BLaER1 treated with 17β-estradiol and CSF1 and Interleukin-3, amounts not matched to agents 10 nM and 100 nM (cell line): ENCODE measurements at regions not wholly inside any gene's neighbourhood (a gene's known extent, or its start where the extent isn't known, plus 50 kb on each side); places are given as distances from the start of the nearest gene placed in this dataset.

ENCODE experiments used
- H3K27ac ChIP-seq, 11 experiments: shearing (Covaris generic); formaldehyde crosslinking; 2 replicates each; pipeline ENCODE4 v1.8.1; 2022
- H3K27me3 ChIP-seq, 11 experiments: shearing (Covaris generic); formaldehyde crosslinking; 2 replicates each; pipeline ENCODE4 v1.8.1; 2022
- H3K36me3 ChIP-seq, 11 experiments: shearing (Covaris generic); formaldehyde crosslinking; 2 replicates each; pipeline ENCODE4 v1.8.1; 2022
- H3K4me1 ChIP-seq, 10 experiments: shearing (Covaris generic); formaldehyde crosslinking; 2 replicates each; pipeline ENCODE4 v1.8.1; 2022
- H3K4me2 ChIP-seq, 11 experiments: shearing (Covaris generic); formaldehyde crosslinking; 2 replicates each; pipeline ENCODE4 v1.8.1; 2022
- H3K4me3 ChIP-seq, 10 experiments: shearing (Covaris generic); formaldehyde crosslinking; 2 replicates each; pipeline ENCODE4 v1.8.1; 2022
- H3K9ac ChIP-seq, 11 experiments: shearing (Covaris generic); formaldehyde crosslinking; 2 replicates each; pipeline ENCODE4 v1.8.1; 2022
- H3K9me3 ChIP-seq, 11 experiments: shearing (Covaris generic); formaldehyde crosslinking; replicated peaks in 1 of 11; 2 replicates each; pipeline ENCODE4 v1.8.1; 2022
- H4K20me1 ChIP-seq, 11 experiments: shearing (Covaris generic); formaldehyde crosslinking; 2 replicates each; pipeline ENCODE4 v1.8.1; 2022
- Cebpa-rat ChIP-seq, 11 experiments: shearing (Covaris generic); IDR thresholded peaks; 2 replicates each; pipeline ENCODE4 v1.8.1; 2022

GRCh38 chr12:92404259-92404894 lies 258.7 kb upstream of the BTG1 start:
- Histone ChIP-seq H3K9ac (no peak overlapping the region), H3K4me1 (peaks cover 9 to 43% (median 28%) of the 10 kb centered on the region in 10 experiments), H3K4me3 (no peak overlapping the region), H3K4me2 (peak overlapping the region; percentile 5 to 59 (median 46); a peak in 20 of 22 replicates), H4K20me1 (no peaks in the 10 kb centered on the region), H3K9me3 (peaks cover 13 to 35% (median 26%) of the 10 kb centered on the region in 11 experiments; a peak in 19 of 22 replicates), H3K27ac (peak overlapping the region in 1 of 11 experiments; percentile 26; a peak in 2 of 22 replicates), H3K36me3 (no peaks in the 10 kb centered on the region), H3K27me3 (no peaks in the 10 kb centered on the region)
- TF ChIP-seq Cebpa-rat (IDR thresholded peaks at IDR 0.05): no peak

GRCh38 chr12:92403210-92404175 lies 257.8 kb upstream of the BTG1 start:
- no peak for TF ChIP-seq Cebpa-rat (IDR thresholded peaks at IDR 0.05)
- Histone ChIP-seq H3K4me2 (peak overlapping the region; percentile 5 to 59 (median 46); a peak in 20 of 22 replicates), H3K27ac (peak overlapping the region in 1 of 11 experiments; percentile 26; a peak in 3 of 22 replicates), H3K27me3 (no peaks in the 10 kb centered on the region), H3K9ac (no peak overlapping the region), H3K36me3 (no peaks in the 10 kb centered on the region), H3K4me3 (no peak overlapping the region), H3K4me1 (peaks cover 9 to 43% (median 30%) of the 10 kb centered on the region in 10 experiments), H3K9me3 (peaks cover 9 to 27% (median 21%) of the 10 kb centered on the region in 11 experiments; a peak in 19 of 22 replicates), H4K20me1 (no peaks in the 10 kb centered on the region)

- H3K36me3 ChIP-seq: no peaks in the 10 kb centered on the region
- no peak overlapping the region for H3K27ac ChIP-seq
- H3K27me3 ChIP-seq: no peaks in the 10 kb centered on the region
- peaks cover 9 to 43% (median 34%) of the 10 kb centered on the region in 10 experiments for H3K4me1 ChIP-seq
- TF ChIP-seq Cebpa-rat (IDR thresholded peaks at IDR 0.05): no peak
- H3K4me2 ChIP-seq: peak overlapping the region in 4 of 11 experiments; percentile 4 to 40 (median 11); a peak in 4 of 22 replicates
- peaks cover 0 to 20% (median 12%) of the 10 kb centered on the region in 11 experiments; a peak in 14 of 22 replicates for H3K9me3 ChIP-seq
- no peak overlapping the region for H3K9ac ChIP-seq
- no peak overlapping the region for H3K4me3 ChIP-seq
- no peaks in the 10 kb centered on the region for H4K20me1 ChIP-seq
Measured at GRCh38 chr12:92402415-92402814, 256.8 kb upstream of the BTG1 start.

- H3K9me3 ChIP-seq: peaks cover 5 to 17% (median 11%) of the 10 kb centered on the region in 11 experiments; a peak in 18 of 22 replicates
- H3K27me3 ChIP-seq: no peaks in the 10 kb centered on the region
- no peaks in the 10 kb centered on the region for H4K20me1 ChIP-seq
- TF ChIP-seq Cebpa-rat (IDR thresholded peaks at IDR 0.05): no peak
- H3K36me3 ChIP-seq: no peaks in the 10 kb centered on the region
- peak overlapping the region in 7 of 11 experiments; percentile 1 to 74 (median 13); a peak in 9 of 22 replicates for H3K4me2 ChIP-seq
- H3K4me1 ChIP-seq: peaks cover 9 to 47% (median 36%) of the 10 kb centered on the region in 10 experiments
- peak overlapping the region in 2 of 11 experiments; percentile 11 to 26; a peak in 2 of 22 replicates for H3K27ac ChIP-seq
- no peak overlapping the region for H3K9ac ChIP-seq
- no peak overlapping the region for H3K4me3 ChIP-seq
Measured at GRCh38 chr12:92400006-92400405, 254.4 kb upstream of the BTG1 start.

GRCh38 chr12:92398565-92399309 lies 253.1 kb upstream of the BTG1 start:
- no peaks in the 10 kb centered on the region for H4K20me1 ChIP-seq
- H3K9ac ChIP-seq: no peak overlapping the region
- no peaks in the 10 kb centered on the region for H3K36me3 ChIP-seq
- H3K27ac ChIP-seq: peak overlapping the region in 1 of 11 experiments; percentile 17; a peak in 2 of 22 replicates
- no peak overlapping the region for H3K4me3 ChIP-seq
- H3K4me2 ChIP-seq: peak overlapping the region in 1 of 11 experiments; percentile 6; a peak in 1 of 22 replicates
- no peak for TF ChIP-seq Cebpa-rat (IDR thresholded peaks at IDR 0.05)
- H3K27me3 ChIP-seq: no peaks in the 10 kb centered on the region
- H3K4me1 ChIP-seq: peaks cover 2 to 37% (median 27%) of the 10 kb centered on the region in 10 experiments
- peaks cover 18 to 30% (median 24%) of the 10 kb centered on the region in 11 experiments for H3K9me3 ChIP-seq

GRCh38 chr12:92396647-92397252 lies 251.1 kb upstream of the BTG1 start:
- H4K20me1 ChIP-seq: no peaks in the 10 kb centered on the region
- TF ChIP-seq Cebpa-rat (IDR thresholded peaks at IDR 0.05): no peak
- 0 out of 22 replicates have a peak overlapping the region, but pooled peaks of 1 of the 11 experiments have one; percentile 6 for H3K27ac ChIP-seq
- H3K4me1 ChIP-seq: peaks cover 0 to 28% (median 13%) of the 10 kb centered on the region in 10 experiments; a peak in 14 of 20 replicates
- no peaks in the 10 kb centered on the region for H3K36me3 ChIP-seq
- H3K4me2 ChIP-seq: no peak overlapping the region
- H3K9ac ChIP-seq: no peak overlapping the region
- H3K27me3 ChIP-seq: no peaks in the 10 kb centered on the region
- no peak overlapping the region for H3K4me3 ChIP-seq
- peaks cover 38 to 50% (median 43%) of the 10 kb centered on the region in 11 experiments for H3K9me3 ChIP-seq

GRCh38 chr12:92395322-92395721 lies 249.7 kb upstream of the BTG1 start:
- no peak for TF ChIP-seq Cebpa-rat (IDR thresholded peaks at IDR 0.05)
- no peaks in the 10 kb centered on the region for H3K36me3 ChIP-seq
- no peak overlapping the region for H3K9ac ChIP-seq
- H3K4me3 ChIP-seq: no peak overlapping the region
- H3K4me1 ChIP-seq: peaks cover 0 to 28% (median 10%) of the 10 kb centered on the region in 10 experiments; a peak in 14 of 20 replicates
- no peaks in the 10 kb centered on the region for H3K27me3 ChIP-seq
- H4K20me1 ChIP-seq: no peaks in the 10 kb centered on the region
- peaks cover 42 to 61% (median 54%) of the 10 kb centered on the region in 11 experiments for H3K9me3 ChIP-seq
- no peak overlapping the region for H3K4me2 ChIP-seq
- H3K27ac ChIP-seq: no peak overlapping the region

- Histone ChIP-seq H3K27ac (no peak overlapping the region), H3K4me2 (no peak overlapping the region), H3K4me3 (no peak overlapping the region), H3K9ac (no peak overlapping the region), H3K4me1 (peaks cover 0 to 25% (median 8%) of the 10 kb centered on the region in 10 experiments; a peak in 13 of 20 replicates), H3K36me3 (no peaks in the 10 kb centered on the region), H4K20me1 (no peaks in the 10 kb centered on the region), H3K9me3 (peaks cover 42 to 64% (median 55%) of the 10 kb centered on the region in 11 experiments), H3K27me3 (no peaks in the 10 kb centered on the region)
- no peak for TF ChIP-seq Cebpa-rat (IDR thresholded peaks at IDR 0.05)
Measured at GRCh38 chr12:92394895-92395294, 249.2 kb upstream of the BTG1 start.
